NCI-H526 (cell line): ENCODE measurements at regions not wholly inside any gene's neighbourhood (a gene's known extent, or its start where the extent isn't known, plus 50 kb on each side); places are given as distances from the start of the nearest gene placed in this dataset.
"Not testable (repeated sequence)": the region's sequence is repeated elsewhere in the genome, so short reads cannot be mapped to it uniquely, and the experiment has no call there.

ENCODE experiments used
- DNase-seq, 2 experiments: peaks; one replicate each; lab custom pipeline; 2025; lab: John Stamatoyannopoulos, UW

GRCh38 chr3:78314327-78314726 is 1274.4 kb downstream of the ROBO2 start:
- DNase-seq = no peak

GRCh38 chr3:78317774-78318173 is 1277.9 kb downstream of the ROBO2 start:
- no peak for DNase-seq

- no peak for DNase-seq
Observed at GRCh38 chr3:78322780-78323179, 1282.9 kb downstream of the ROBO2 start.

GRCh38 chr3:78337801-78338211 is 1297.9 kb downstream of the ROBO2 start:
- no peak for DNase-seq

GRCh38 chr3:78338405-78338804 is 1298.5 kb downstream of the ROBO2 start:
- DNase-seq = no peak

GRCh38 chr3:78343221-78343620 is 1303.3 kb downstream of the ROBO2 start:
- no peak for DNase-seq

GRCh38 chr3:78344267-78344666 is 1304.4 kb downstream of the ROBO2 start:
- not testable (repeated sequence) for DNase-seq

- DNase-seq = no peak
Observed at GRCh38 chr3:78344918-78345317, 1305.0 kb downstream of the ROBO2 start.

- no peak for DNase-seq
Observed at GRCh38 chr3:78347176-78347575, 1307.3 kb downstream of the ROBO2 start.

GRCh38 chr3:78348664-78349063 is 1308.8 kb downstream of the ROBO2 start:
- no peak for DNase-seq

- no peak for DNase-seq
Observed at GRCh38 chr3:78349571-78349970, 1309.7 kb downstream of the ROBO2 start.

GRCh38 chr3:78351334-78351733 is 1311.4 kb downstream of the ROBO2 start:
- no peak for DNase-seq

GRCh38 chr3:78353231-78353630 is 1313.3 kb downstream of the ROBO2 start:
- no peak for DNase-seq

GRCh38 chr3:78360849-78361248 is 1321.0 kb downstream of the ROBO2 start:
- DNase-seq = no peak

GRCh38 chr3:78368636-78369345 is 1328.9 kb downstream of the ROBO2 start:
- no peak for DNase-seq

GRCh38 chr3:78390221-78390620 is 1350.3 kb downstream of the ROBO2 start:
- DNase-seq = no peak

GRCh38 chr3:78398401-78398800 is 1358.5 kb downstream of the ROBO2 start:
- DNase-seq = no peak

GRCh38 chr3:78402720-78403119 is 1362.8 kb downstream of the ROBO2 start:
- no peak for DNase-seq

GRCh38 chr3:78405745-78406144 is 1362.1 kb downstream of the ROBO1 start:
- no peak for DNase-seq

- DNase-seq = no peak
Observed at GRCh38 chr3:78406396-78406795, 1361.4 kb downstream of the ROBO1 start.

GRCh38 chr3:78410077-78410476 is 1357.7 kb downstream of the ROBO1 start:
- no peak for DNase-seq

- no peak for DNase-seq
Observed at GRCh38 chr3:78414261-78414660, 1353.5 kb downstream of the ROBO1 start.

- no peak for DNase-seq
Observed at GRCh38 chr3:78420611-78421010, 1347.2 kb downstream of the ROBO1 start.

GRCh38 chr3:78421247-78421966 is 1346.4 kb downstream of the ROBO1 start:
- no peak for DNase-seq
